CD14-positive monocyte (primary cell): ENCODE measurements at regions not wholly inside any gene's neighbourhood (a gene's known extent, or its start where the extent isn't known, plus 50 kb on each side); places are given as distances from the start of the nearest gene placed in this dataset.

Experiments
- DNase-seq, 3 donors: peaks; one replicate each; pipeline ENCODE4 v3.0.0-alpha.2; 2011 to 2022
- H2AFZ ChIP-seq: 2 replicates; pipeline ENCODE4 v1.6.0; 2012; ENCODE audit warnings: mild to moderate bottlenecking, low read depth, low read length, inconsistent platforms; ENCODE audit not compliant: insufficient read depth, poor library complexity, severe bottlenecking
- H3K27ac ChIP-seq, 2 donors: 1 replicate in 1 of 2; 2 replicates in 1 of 2; pipeline ENCODE4 v1.5.1; 2012 to 2013; ENCODE audit warnings: low read length in 2 of 2, control low read depth in 1 of 2, inconsistent platforms in 1 of 2, low read depth in 1 of 2, mild to moderate bottlenecking in 1 of 2
- H3K27me3 ChIP-seq, 2 donors: one replicate each; pipeline versions ENCODE4 v1.6.0 to v1.6.1; 2011 to 2013; ENCODE audit warnings: low read length in 2 of 2; ENCODE audit not compliant: control insufficient read depth in 2 of 2, insufficient read depth in 2 of 2
- H3K36me3 ChIP-seq, 2 donors: replicated peaks in 1 of 2; 1 replicate in 1 of 2; 2 replicates in 1 of 2; pipeline versions ENCODE4 v1.5.1 to v1.6.1; 2012 to 2013; ENCODE audit warnings: low read length in 2 of 2, control low read depth in 1 of 2, inconsistent platforms in 1 of 2, mild to moderate bottlenecking in 1 of 2; ENCODE audit not compliant: insufficient read depth in 2 of 2, control insufficient read depth in 1 of 2
- H3K4me1 ChIP-seq, 2 donors: 1 replicate in 1 of 2; 2 replicates in 1 of 2; pipeline versions ENCODE4 v1.5.1 to v1.6.1; 2012 to 2013; ENCODE audit warnings: low read length in 2 of 2, control low read depth in 1 of 2, inconsistent platforms in 1 of 2, mild to moderate bottlenecking in 1 of 2, moderate library complexity in 1 of 2; ENCODE audit not compliant: insufficient read depth in 2 of 2, control insufficient read depth in 1 of 2
- H3K4me2 ChIP-seq: replicated peaks from 2 replicates; pipeline ENCODE3; 2012; ENCODE audit warnings: low read length, moderate library complexity, mild to moderate bottlenecking; ENCODE audit not compliant: poor library complexity, severe bottlenecking; ENCODE audit errors: extremely low read depth
- H3K4me3 ChIP-seq, 3 experiments: fragments of 200-600 bp in 1 of 3; sonication (generic) in 1 of 3; replicated peaks in 1 of 3; 1 replicate in 2 of 3; 2 replicates in 1 of 3; pipeline ENCODE4 v1.5.1; 2011 to 2013; ENCODE audit warnings: low read length in 3 of 3, mild to moderate bottlenecking in 3 of 3, control low read depth in 2 of 3, low read depth in 2 of 3, inconsistent platforms in 1 of 3, moderate library complexity in 1 of 3
- H3K79me2 ChIP-seq: 2 replicates; pipeline ENCODE4 v1.6.0; 2012; ENCODE audit warnings: mild to moderate bottlenecking, control low read depth, inconsistent platforms, low read length, moderate library complexity; ENCODE audit not compliant: insufficient read depth
- H3K9ac ChIP-seq: 2 replicates; pipeline ENCODE4 v1.6.0; 2017; ENCODE audit warnings: low read length, mild to moderate bottlenecking; ENCODE audit not compliant: insufficient read depth, poor library complexity, severe bottlenecking
- H3K9me3 ChIP-seq, 2 donors: replicated peaks in 1 of 2; 1 replicate in 1 of 2; 2 replicates in 1 of 2; pipeline versions ENCODE4 v1.5.1 to v1.6.1; 2012 to 2013; ENCODE audit warnings: low read length in 2 of 2, control low read depth in 1 of 2; ENCODE audit not compliant: control insufficient read depth in 1 of 2, insufficient read depth in 1 of 2
- H4K20me1 ChIP-seq: 2 replicates; pipeline ENCODE4 v1.6.0; 2012; ENCODE audit warnings: mild to moderate bottlenecking, low read length, control low read depth, moderate library complexity; ENCODE audit not compliant: insufficient read depth
- H3K27ac Mint-ChIP-seq, 7 donors: one replicate each; pipeline ENCODE4 v1.8.0; 2020; ENCODE audit warnings: mild to moderate bottlenecking in 7 of 7, mixed read lengths in 7 of 7, moderate library complexity in 6 of 7, inconsistent platforms in 2 of 7
- H3K27me3 Mint-ChIP-seq, 3 donors: one replicate each; pipeline ENCODE4 v1.8.0; 2021 to 2022; ENCODE audit warnings: low read depth in 3 of 3, mild to moderate bottlenecking in 3 of 3, mixed read lengths in 3 of 3, moderate library complexity in 3 of 3, inconsistent platforms in 1 of 3
- H3K36me3 Mint-ChIP-seq, 2 donors: one replicate each; pipeline ENCODE4 v1.8.0; 2020; ENCODE audit warnings: mixed read lengths in 2 of 2, inconsistent platforms in 1 of 2, mild to moderate bottlenecking in 1 of 2
- H3K4me1 Mint-ChIP-seq: one replicate; pipeline ENCODE4 v1.8.0; 2020; ENCODE audit warnings: mild to moderate bottlenecking, mixed read lengths
- H3K4me3 Mint-ChIP-seq, 2 donors: one replicate each; pipeline ENCODE4 v1.8.0; 2020; ENCODE audit warnings: mild to moderate bottlenecking in 2 of 2, mixed read lengths in 2 of 2, moderate library complexity in 1 of 2
- H3K9me3 Mint-ChIP-seq, 7 donors: one replicate each; pipeline ENCODE4 v1.8.0; 2020 to 2022; ENCODE audit warnings: mixed read lengths in 7 of 7, mild to moderate bottlenecking in 6 of 7, moderate library complexity in 6 of 7, inconsistent platforms in 2 of 7
- WGBS: methylation state at CpG from one replicate; pipeline ENCODE4 v1.1.5; 2013; ENCODE audit warnings: missing lambda C conversion rate; ENCODE audit not compliant: insufficient coverage; 5-methylcytosine and 5-hydroxymethylcytosine counted together
- intact Hi-C, 2 donors: fragments of 100-400 bp; cut with micrococcal nuclease; formaldehyde crosslinking; loops; one replicate each; pipeline versions ENCODE4 v1.15.0 to v1.15.1; 2023
- TF ChIP-seq, protein P1 (sequence below): fragments of 200-600 bp; IDR thresholded peaks from one replicate; pipeline ENCODE4 v1.8.0; 2022; ENCODE audit warnings: antibody characterized with exemption, mild to moderate bottlenecking

DNA sequence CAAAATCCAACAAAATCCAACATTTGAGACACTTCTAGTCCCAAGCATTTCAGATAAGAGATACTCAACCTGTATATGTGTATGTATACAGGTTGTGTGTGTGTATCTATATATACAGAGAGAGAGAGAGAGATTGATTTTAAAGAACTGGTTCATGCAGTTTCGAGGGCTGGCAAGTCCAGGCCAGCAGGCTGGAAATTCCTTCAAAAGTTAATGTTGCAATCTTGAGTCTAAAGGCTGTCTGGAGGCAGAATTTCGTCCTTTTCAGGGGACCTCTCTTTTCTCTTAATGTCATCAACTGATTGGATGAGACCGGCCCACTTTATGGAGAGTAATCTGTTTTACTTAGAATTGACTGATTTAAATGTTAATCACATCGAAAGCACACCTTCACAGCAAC lies 199.6 kb upstream of the IL12A start:
- no peaks in the 10 kb centered on the region for H4K20me1 ChIP-seq
- TF ChIP-seq, protein P1, sequence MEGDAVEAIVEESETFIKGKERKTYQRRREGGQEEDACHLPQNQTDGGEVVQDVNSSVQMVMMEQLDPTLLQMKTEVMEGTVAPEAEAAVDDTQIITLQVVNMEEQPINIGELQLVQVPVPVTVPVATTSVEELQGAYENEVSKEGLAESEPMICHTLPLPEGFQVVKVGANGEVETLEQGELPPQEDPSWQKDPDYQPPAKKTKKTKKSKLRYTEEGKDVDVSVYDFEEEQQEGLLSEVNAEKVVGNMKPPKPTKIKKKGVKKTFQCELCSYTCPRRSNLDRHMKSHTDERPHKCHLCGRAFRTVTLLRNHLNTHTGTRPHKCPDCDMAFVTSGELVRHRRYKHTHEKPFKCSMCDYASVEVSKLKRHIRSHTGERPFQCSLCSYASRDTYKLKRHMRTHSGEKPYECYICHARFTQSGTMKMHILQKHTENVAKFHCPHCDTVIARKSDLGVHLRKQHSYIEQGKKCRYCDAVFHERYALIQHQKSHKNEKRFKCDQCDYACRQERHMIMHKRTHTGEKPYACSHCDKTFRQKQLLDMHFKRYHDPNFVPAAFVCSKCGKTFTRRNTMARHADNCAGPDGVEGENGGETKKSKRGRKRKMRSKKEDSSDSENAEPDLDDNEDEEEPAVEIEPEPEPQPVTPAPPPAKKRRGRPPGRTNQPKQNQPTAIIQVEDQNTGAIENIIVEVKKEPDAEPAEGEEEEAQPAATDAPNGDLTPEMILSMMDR, result no peak
- no peaks in the 10 kb centered on the region for H3K4me1 Mint-ChIP-seq

DNA sequence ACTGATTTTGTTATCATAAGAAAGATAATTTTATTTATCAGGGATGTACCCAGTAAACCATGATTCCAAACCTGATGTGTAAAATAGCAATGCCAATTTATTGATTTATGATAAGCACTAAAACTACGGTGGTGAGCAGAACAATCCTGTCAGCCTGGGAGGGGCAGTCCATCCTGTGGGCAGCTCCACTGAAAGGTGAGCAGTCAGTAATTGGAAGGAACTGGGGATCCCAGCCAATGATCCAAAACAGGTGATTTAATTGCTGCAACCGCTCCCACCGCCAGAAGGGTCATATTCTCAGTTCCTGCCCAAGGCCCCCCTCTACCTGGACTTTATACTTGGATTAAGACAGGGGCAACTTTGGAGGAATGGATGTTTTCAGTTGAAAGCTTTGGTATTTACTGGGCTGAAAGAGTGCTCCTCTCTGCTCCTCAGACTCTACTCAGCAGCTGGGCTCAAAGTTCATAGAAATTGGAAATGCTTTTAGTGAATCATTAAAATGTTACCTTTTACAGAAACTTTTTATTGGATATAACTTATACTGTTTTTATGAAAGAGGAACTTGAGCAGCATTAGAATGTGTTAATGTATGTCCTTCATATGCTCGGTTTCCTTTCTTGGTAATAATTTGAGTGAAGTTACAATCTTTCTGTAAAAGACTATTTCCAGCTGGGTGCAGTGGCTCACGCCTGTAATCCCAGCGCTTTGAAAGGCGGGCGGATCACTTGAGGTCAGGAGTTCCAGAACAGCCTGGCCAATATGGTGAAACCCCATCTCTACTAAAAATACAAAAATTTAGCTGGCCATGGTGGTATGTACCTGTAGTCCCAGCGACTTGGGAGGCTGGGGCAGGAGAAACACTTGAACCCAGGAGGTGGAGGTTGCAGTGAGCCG lies 198.6 kb upstream of the IL12A start:
- WGBS, result 91% methylated on average over 7 of the region's 10 CpGs
- peaks cover 0 to 2% (median 0%) of the 10 kb centered on the region in 7 donors for H3K9me3 Mint-ChIP-seq
- no peak overlapping the region for H3K27ac ChIP-seq
- no peak overlapping the region for H2AFZ ChIP-seq
- no peaks in the 10 kb centered on the region for H3K4me1 Mint-ChIP-seq
- H3K27ac Mint-ChIP-seq, result no peak overlapping the region
- intact Hi-C loops, result no loop called here
- no peak overlapping the region for H3K4me3 ChIP-seq
- no peaks in the 10 kb centered on the region for H4K20me1 ChIP-seq
- no peak for DNase-seq
- no peaks in the 10 kb centered on the region for H3K4me1 ChIP-seq
- no peak overlapping the region for H3K4me3 Mint-ChIP-seq
- H3K4me2 ChIP-seq, result no peak overlapping the region
- no peaks in the 10 kb centered on the region for H3K36me3 ChIP-seq
- H3K79me2 ChIP-seq, result no peaks in the 10 kb centered on the region
- no peaks in the 10 kb centered on the region for H3K27me3 ChIP-seq
- no peaks in the 10 kb centered on the region for H3K27me3 Mint-ChIP-seq
- H3K9ac ChIP-seq, result no peak overlapping the region
- no peaks in the 10 kb centered on the region for H3K36me3 Mint-ChIP-seq
- H3K9me3 ChIP-seq, result no peaks in the 10 kb centered on the region
- TF ChIP-seq, protein P1, result no peak

More for the DNA sequence above, 199.6 kb upstream of the IL12A start:
- Histone ChIP-seq H3K36me3 (no peaks in the 10 kb centered on the region), H3K4me2 (no peak overlapping the region), H3K79me2 (no peaks in the 10 kb centered on the region), H3K4me1 (no peaks in the 10 kb centered on the region), H3K4me3 (no peak overlapping the region), H3K27ac (no peak overlapping the region), H3K9me3 (no peaks in the 10 kb centered on the region), H2AFZ (no peak overlapping the region), H3K27me3 (no peaks in the 10 kb centered on the region), H3K9ac (no peak overlapping the region)
- Mint-ChIP-seq H3K27ac (no peak overlapping the region), H3K36me3 (no peaks in the 10 kb centered on the region), H3K9me3 (peaks cover 0 to 2% (median 0%) of the 10 kb centered on the region in 7 donors), H3K4me3 (no peak overlapping the region), H3K27me3 (peaks cover 0 to 1% (median 0%) of the 10 kb centered on the region in 3 donors)
- 100% methylated on average over 2 of the region's 4 CpGs for WGBS
- no peak for DNase-seq
- intact Hi-C loops, result no loop called here
